Upper lobe of right lung (tissue), 1 donor: ENCODE measurements at regions not wholly inside any gene's neighbourhood (a gene's known extent, or its start where the extent isn't known, plus 50 kb on each side); places are given as distances from the start of the nearest gene placed in this dataset.

Experiments
- ATAC-seq: fragments of 200-7000 bp; cut with Tn5 transposase; one replicate; pipeline ENCODE4 v1.9.1; 2020; ENCODE audit warnings: mild to moderate bottlenecking, moderate library complexity
- DNase-seq: peaks from one replicate; pipeline ENCODE4 v3.0.0-alpha.2; 2020
- H3K27ac ChIP-seq: fragments of 200-600 bp; one replicate; pipeline ENCODE4 v1.8.0; 2022
- H3K27me3 ChIP-seq: fragments of 200-600 bp; one replicate; pipeline ENCODE4 v1.8.0; 2022; ENCODE audit warnings: mild to moderate bottlenecking
- H3K36me3 ChIP-seq: fragments of 200-600 bp; one replicate; pipeline ENCODE4 v1.8.0; 2022
- H3K4me1 ChIP-seq: fragments of 200-600 bp; one replicate; pipeline ENCODE4 v1.8.0; 2022
- H3K4me3 ChIP-seq: fragments of 200-600 bp; one replicate; pipeline ENCODE4 v1.8.0; 2022; ENCODE audit warnings: mild to moderate bottlenecking
- H3K9me3 ChIP-seq: fragments of 200-600 bp; one replicate; pipeline ENCODE4 v1.8.0; 2022
- intact Hi-C: fragments of 100-400 bp; cut with DNase I; formaldehyde crosslinking; loops from one replicate; pipeline ENCODE4 v1.11.0; 2022
- TF ChIP-seq, protein P1 (sequence below): fragments of 200-600 bp; IDR thresholded peaks from one replicate; pipeline ENCODE4 v1.8.0; 2022; ENCODE audit warnings: antibody characterized with exemption
- donor health status: DM: no; HTN: yes; CAD: no; lungs with severe emphysema.

DNA sequence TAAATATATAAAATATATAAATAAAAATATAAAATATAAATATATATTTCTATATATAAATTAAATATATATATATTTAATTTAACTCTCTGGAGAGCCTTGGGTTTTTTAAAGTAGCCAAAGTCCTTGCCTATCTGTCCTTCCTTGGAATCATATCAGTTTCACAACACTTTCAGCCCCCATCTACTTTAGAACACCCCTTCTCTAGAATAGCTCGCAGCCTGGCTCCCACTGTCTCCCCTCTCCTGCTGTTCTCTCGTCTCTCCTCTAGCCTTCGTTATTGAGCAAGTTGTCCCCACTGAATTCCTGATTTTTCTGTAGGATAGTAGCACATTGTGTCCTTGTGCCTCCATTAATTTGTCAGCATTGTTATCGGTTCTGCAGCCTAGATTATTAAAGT is 677.0 kb downstream of the RNF144A start:
- ATAC-seq, result no peak
- intact Hi-C loops, result no loop called here
- Histone ChIP-seq H3K27ac (no peak overlapping the region), H3K27me3 (no peaks in the 10 kb centered on the region), H3K4me1 (no peaks in the 10 kb centered on the region), H3K4me3 (no peak overlapping the region), H3K36me3 (no peaks in the 10 kb centered on the region), H3K9me3 (no peaks in the 10 kb centered on the region)
- TF ChIP-seq, protein P1, sequence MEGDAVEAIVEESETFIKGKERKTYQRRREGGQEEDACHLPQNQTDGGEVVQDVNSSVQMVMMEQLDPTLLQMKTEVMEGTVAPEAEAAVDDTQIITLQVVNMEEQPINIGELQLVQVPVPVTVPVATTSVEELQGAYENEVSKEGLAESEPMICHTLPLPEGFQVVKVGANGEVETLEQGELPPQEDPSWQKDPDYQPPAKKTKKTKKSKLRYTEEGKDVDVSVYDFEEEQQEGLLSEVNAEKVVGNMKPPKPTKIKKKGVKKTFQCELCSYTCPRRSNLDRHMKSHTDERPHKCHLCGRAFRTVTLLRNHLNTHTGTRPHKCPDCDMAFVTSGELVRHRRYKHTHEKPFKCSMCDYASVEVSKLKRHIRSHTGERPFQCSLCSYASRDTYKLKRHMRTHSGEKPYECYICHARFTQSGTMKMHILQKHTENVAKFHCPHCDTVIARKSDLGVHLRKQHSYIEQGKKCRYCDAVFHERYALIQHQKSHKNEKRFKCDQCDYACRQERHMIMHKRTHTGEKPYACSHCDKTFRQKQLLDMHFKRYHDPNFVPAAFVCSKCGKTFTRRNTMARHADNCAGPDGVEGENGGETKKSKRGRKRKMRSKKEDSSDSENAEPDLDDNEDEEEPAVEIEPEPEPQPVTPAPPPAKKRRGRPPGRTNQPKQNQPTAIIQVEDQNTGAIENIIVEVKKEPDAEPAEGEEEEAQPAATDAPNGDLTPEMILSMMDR, result no peak
- no peak for DNase-seq

DNA sequence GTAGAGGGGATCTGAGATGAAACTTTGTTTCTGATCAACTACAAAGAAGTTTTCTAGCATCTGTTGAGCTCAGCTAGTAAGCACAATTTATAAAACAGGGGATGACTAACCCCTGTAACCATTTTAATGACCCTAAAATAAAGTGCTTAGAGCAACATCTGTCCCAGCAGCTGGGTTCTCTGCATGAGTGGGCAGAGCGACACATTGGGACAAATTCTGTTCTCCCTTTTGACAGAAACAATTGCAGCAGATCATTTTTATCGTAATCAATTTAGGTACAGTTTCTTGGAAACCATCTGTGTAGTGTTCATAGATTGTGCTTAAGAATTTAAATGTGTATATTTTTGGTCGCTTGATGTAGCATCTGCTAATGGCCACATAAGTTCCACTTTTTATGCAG is 678.0 kb downstream of the RNF144A start:
- H3K27ac ChIP-seq, result no peak overlapping the region
- H3K9me3 ChIP-seq, result no peaks in the 10 kb centered on the region
- no peak overlapping the region for H3K4me3 ChIP-seq
- DNase-seq (no peak), ATAC-seq (no peak)
- H3K4me1 ChIP-seq, result no peaks in the 10 kb centered on the region
- H3K36me3 ChIP-seq, result no peaks in the 10 kb centered on the region
- TF ChIP-seq, protein P1, result no peak
- intact Hi-C loops, result no loop called here
- H3K27me3 ChIP-seq, result no peaks in the 10 kb centered on the region

DNA sequence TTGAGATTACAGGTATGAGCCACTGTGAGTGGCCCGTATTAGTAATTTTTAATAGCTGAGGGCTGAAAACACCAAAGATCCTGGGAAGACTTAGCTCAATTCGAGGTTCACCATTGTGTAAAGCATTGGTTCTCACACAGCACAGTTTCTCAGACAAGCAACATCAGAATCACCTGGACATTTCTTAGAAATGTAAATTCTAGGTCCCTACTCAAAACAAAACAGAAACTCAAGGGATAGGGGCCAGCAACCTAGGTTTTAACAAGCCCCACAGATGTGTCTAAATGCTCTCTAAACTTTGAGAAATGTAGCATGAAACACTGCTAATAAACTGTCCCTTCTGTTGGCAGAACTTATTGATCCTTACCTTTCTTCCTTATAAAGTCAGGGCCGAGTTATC is 681.2 kb downstream of the RNF144A start:
- H3K27me3 ChIP-seq, result no peaks in the 10 kb centered on the region
- no peak overlapping the region for H3K4me3 ChIP-seq
- H3K9me3 ChIP-seq, result no peaks in the 10 kb centered on the region
- ATAC-seq (no peak), DNase-seq (no peak)
- TF ChIP-seq, protein P1, result no peak
- H3K36me3 ChIP-seq, result no peaks in the 10 kb centered on the region
- H3K27ac ChIP-seq, result no peak overlapping the region
- H3K4me1 ChIP-seq, result no peaks in the 10 kb centered on the region
- intact Hi-C loops, result no loop called here

DNA sequence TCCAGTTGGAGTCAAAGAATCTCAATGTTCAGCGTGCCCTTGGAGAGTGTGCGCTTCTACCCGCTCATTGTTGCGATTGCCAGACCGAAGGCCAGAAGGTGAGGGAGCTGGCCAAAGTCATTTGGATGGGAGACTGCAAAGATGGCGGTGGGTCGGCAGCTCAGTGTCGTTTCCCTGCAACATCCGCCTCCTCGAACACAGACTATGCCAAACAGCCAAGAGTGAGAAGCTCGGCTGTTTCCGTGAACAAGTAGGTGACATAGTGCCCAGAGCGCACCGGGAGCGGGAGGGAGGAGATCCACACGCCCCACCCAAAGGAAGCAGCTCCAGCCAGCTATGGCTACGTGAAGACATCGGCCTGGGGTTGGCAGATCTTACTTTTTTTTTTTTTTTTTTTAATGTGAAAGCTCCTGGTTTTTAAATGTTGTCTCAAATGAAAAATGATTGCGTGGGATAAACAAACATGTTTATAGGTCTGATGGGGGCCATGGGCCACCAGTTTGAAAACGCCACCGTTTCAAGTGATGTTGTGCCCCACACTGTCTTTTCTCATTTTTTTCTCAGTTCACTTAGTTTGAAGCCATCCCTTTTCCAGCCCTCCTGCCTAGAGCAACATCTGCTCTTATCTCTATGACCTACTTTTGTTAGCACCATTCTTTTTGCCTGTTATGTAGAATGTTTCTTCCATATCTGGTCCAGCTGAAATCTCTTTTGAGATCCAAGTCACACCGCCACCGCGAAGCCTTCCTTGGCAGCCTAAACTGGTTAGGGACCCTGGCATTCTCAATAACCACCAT is 682.4 kb downstream of the RNF144A start:
- intact Hi-C loops, result no loop called here
- H3K27me3 ChIP-seq, result no peaks in the 10 kb centered on the region
- H3K36me3 ChIP-seq, result no peaks in the 10 kb centered on the region
- DNase-seq (no peak), ATAC-seq (no peak)
- no peaks in the 10 kb centered on the region for H3K9me3 ChIP-seq
- no peak overlapping the region for H3K27ac ChIP-seq
- H3K4me3 ChIP-seq, result no peak overlapping the region
- no peaks in the 10 kb centered on the region for H3K4me1 ChIP-seq
- TF ChIP-seq, protein P1, result no peak

DNA sequence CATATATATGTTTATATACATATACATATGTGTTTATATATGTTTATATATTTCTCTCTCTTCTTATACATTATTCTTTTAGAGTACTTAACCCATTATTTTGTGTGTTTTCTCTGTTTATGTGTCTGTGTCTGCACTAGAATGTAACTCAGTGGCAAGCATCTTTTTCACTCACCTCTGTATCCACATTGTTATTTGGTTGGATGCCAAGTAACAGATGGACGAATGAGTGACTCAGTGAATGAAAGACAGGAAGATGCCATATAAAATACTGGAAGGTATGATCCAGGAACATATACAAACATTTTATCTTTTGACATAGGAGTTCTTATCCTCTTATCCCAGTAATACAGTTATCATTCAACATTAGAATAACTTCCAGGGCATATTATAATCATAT is 684.8 kb downstream of the RNF144A start:
- Histone ChIP-seq H3K27ac (no peak overlapping the region), H3K36me3 (no peaks in the 10 kb centered on the region), H3K4me3 (no peak overlapping the region), H3K27me3 (no peaks in the 10 kb centered on the region), H3K9me3 (no peaks in the 10 kb centered on the region), H3K4me1 (no peaks in the 10 kb centered on the region)
- ATAC-seq (no peak), DNase-seq (no peak)
- TF ChIP-seq, protein P1, result no peak
- intact Hi-C loops, result no loop called here

DNA sequence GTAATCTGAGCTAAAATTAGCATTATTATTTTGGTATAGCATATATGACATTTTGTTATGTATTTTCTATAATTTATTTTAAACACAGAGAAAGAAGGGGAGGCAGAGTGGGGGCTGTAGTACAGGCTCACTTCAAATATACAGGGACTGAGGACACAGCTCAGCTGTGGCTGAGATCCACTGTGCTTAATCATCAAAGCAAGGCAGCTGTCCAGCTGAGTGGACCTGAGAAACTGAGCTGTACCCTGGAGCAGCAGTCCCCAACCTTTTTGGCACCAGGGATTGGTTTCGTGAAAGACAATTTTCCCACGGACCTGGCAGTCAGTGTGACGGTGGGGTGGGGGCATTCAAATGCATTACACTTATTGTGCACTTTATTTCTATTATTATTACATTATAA is 687.2 kb downstream of the RNF144A start:
- Histone ChIP-seq H3K36me3 (no peaks in the 10 kb centered on the region), H3K4me3 (no peak overlapping the region), H3K4me1 (no peaks in the 10 kb centered on the region), H3K27me3 (no peaks in the 10 kb centered on the region), H3K9me3 (no peaks in the 10 kb centered on the region), H3K27ac (no peak overlapping the region)
- no peak for DNase-seq
- intact Hi-C loops, result no loop called here
- TF ChIP-seq, protein P1, result no peak
- ATAC-seq, result no peak
